Liver (tissue), 8 donors: ENCODE measurements at regions not wholly inside any gene's neighbourhood (a gene's known extent, or its start where the extent isn't known, plus 50 kb on each side); places are given as distances from the start of the nearest gene placed in this dataset.

Experiments
- DNase-seq: peaks from one replicate; pipeline ENCODE4 v3.0.0-alpha.2; 2017; ENCODE audit warnings: low spot score
- H3K27ac ChIP-seq, 2 donors: one replicate each; pipeline ENCODE4 v1.7.0; 2013; ENCODE audit warnings: inconsistent platforms in 2 of 2, low read length in 2 of 2, control low read depth in 1 of 2, low read depth in 1 of 2, mild to moderate bottlenecking in 1 of 2
- H3K27me3 ChIP-seq, 4 donors: one replicate each; pipeline versions ENCODE4 v1.6.1 to v1.7.0; 2013; ENCODE audit warnings: low read length in 3 of 4, inconsistent platforms in 1 of 4, mild to moderate bottlenecking in 1 of 4, moderate library complexity in 1 of 4; ENCODE audit not compliant: control insufficient read depth in 4 of 4, insufficient read depth in 4 of 4
- H3K36me3 ChIP-seq, 4 donors: one replicate each; pipeline versions ENCODE4 v1.6.1 to v1.7.0; 2013; ENCODE audit warnings: low read length in 3 of 4, mild to moderate bottlenecking in 3 of 4, low read depth in 1 of 4, moderate library complexity in 1 of 4; ENCODE audit not compliant: control insufficient read depth in 4 of 4, insufficient read depth in 3 of 4
- H3K4me1 ChIP-seq, 4 donors: one replicate each; pipeline versions ENCODE4 v1.6.1 to v1.7.0; 2013; ENCODE audit warnings: low read length in 3 of 4, mild to moderate bottlenecking in 3 of 4, moderate library complexity in 1 of 4; ENCODE audit not compliant: control insufficient read depth in 4 of 4, insufficient read depth in 4 of 4
- H3K4me3 ChIP-seq, 3 donors: one replicate each; pipeline versions ENCODE4 v1.6.1 to v1.7.0; 2013; ENCODE audit warnings: low read length in 3 of 3, control low read depth in 1 of 3, low read depth in 1 of 3, mild to moderate bottlenecking in 1 of 3
- H3K9ac ChIP-seq, 2 donors: one replicate each; pipeline ENCODE4 v1.7.0; 2013; ENCODE audit warnings: low read length in 2 of 2, mild to moderate bottlenecking in 2 of 2, moderate library complexity in 2 of 2, control low read depth in 1 of 2, low read depth in 1 of 2
- H3K9me3 ChIP-seq, 4 donors: one replicate each; pipeline versions ENCODE4 v1.6.1 to v1.7.0; 2013; ENCODE audit warnings: low read length in 3 of 4; ENCODE audit not compliant: control insufficient read depth in 4 of 4
- EGR1 ChIP-seq, 2 donors: IDR thresholded peaks; 2 replicates each; pipeline ENCODE4 v1.6.1; 2016 to 2018; ENCODE audit warnings: antibody characterized with exemption in 2 of 2, low read depth in 2 of 2
- FOXA1 ChIP-seq: IDR thresholded peaks from 2 replicates; pipeline ENCODE4 v1.6.1; 2016; ENCODE audit warnings: antibody characterized with exemption
- FOXA2 ChIP-seq: IDR thresholded peaks from 2 replicates; pipeline ENCODE4 v1.6.1; 2016; ENCODE audit warnings: antibody characterized with exemption
- GABPA ChIP-seq, 2 donors: IDR thresholded peaks in 1 of 2; conservative IDR thresholded peaks in 1 of 2; 2 replicates each; pipeline ENCODE4 v1.6.1; 2016; ENCODE audit warnings: antibody characterized with exemption in 2 of 2, mild to moderate bottlenecking in 1 of 2, moderate library complexity in 1 of 2
- HNF4A ChIP-seq, 2 donors: conservative IDR thresholded peaks; 2 replicates each; pipeline ENCODE4 v1.6.1; 2016; ENCODE audit warnings: antibody characterized with exemption in 2 of 2, mild to moderate bottlenecking in 2 of 2
- HNF4G ChIP-seq: IDR thresholded peaks from 2 replicates; pipeline ENCODE4 v1.6.1; 2016; ENCODE audit warnings: antibody characterized with exemption
- JUND ChIP-seq, 2 donors: IDR thresholded peaks; 2 replicates each; pipeline ENCODE4 v1.6.1; 2016; ENCODE audit warnings: antibody characterized with exemption in 2 of 2
- NR2F2 ChIP-seq: IDR thresholded peaks from 2 replicates; pipeline ENCODE4 v1.6.1; 2016; ENCODE audit warnings: antibody characterized with exemption
- RAD21 ChIP-seq, 2 donors: IDR thresholded peaks; 2 replicates each; pipeline ENCODE4 v1.6.1; 2016; ENCODE audit warnings: antibody characterized with exemption in 2 of 2, mild to moderate bottlenecking in 2 of 2
- RXRA ChIP-seq, 2 donors: IDR thresholded peaks; 2 replicates each; pipeline ENCODE4 v1.6.1; 2017 to 2018; ENCODE audit warnings: antibody characterized with exemption in 2 of 2, mild to moderate bottlenecking in 1 of 2
- TAF1 ChIP-seq: conservative IDR thresholded peaks from 2 replicates; pipeline ENCODE4 v1.6.1; 2016; ENCODE audit warnings: antibody characterized with exemption, mild to moderate bottlenecking
- YY1 ChIP-seq: IDR thresholded peaks from 2 replicates; pipeline ENCODE4 v1.6.1; 2016; ENCODE audit warnings: antibody characterized with exemption, mild to moderate bottlenecking
- WGBS: extraction: QIAGEN DNeasy Blood & Tissue Kit; methylation state at CpG from one replicate; pipeline ENCODE4 v1.1.7; 2013; 5-methylcytosine and 5-hydroxymethylcytosine counted together
- TF ChIP-seq, protein P1 (sequence below): IDR thresholded peaks from 2 replicates; pipeline ENCODE4 v1.6.1; 2016; ENCODE audit warnings: antibody characterized with exemption, mild to moderate bottlenecking
- TF ChIP-seq, protein P2 (sequence below): IDR thresholded peaks from 2 replicates; pipeline ENCODE4 v1.6.1; 2016; ENCODE audit warnings: antibody characterized with exemption
- TF ChIP-seq, protein P3 (sequence below): IDR thresholded peaks from 2 replicates; pipeline ENCODE4 v1.6.1; 2016; ENCODE audit warnings: antibody characterized with exemption
- TF ChIP-seq, protein P4 (sequence below): fragments of 150-350 bp; IDR thresholded peaks from 2 replicates; pipeline ENCODE4 v1.5.1; 2017; ENCODE audit warnings: improper control_type of control experiment, low read depth, low read length; ENCODE audit not compliant: missing input control
- TF ChIP-seq, protein P5 (sequence below): IDR thresholded peaks from 2 replicates; pipeline ENCODE4 v1.6.1; 2016; ENCODE audit warnings: antibody characterized with exemption
- donor health status: healthy.
- donor health status: healthy.
- donor health status: healthy.
- donor health status: healthy.
- donor health status: healthy.

DNA sequence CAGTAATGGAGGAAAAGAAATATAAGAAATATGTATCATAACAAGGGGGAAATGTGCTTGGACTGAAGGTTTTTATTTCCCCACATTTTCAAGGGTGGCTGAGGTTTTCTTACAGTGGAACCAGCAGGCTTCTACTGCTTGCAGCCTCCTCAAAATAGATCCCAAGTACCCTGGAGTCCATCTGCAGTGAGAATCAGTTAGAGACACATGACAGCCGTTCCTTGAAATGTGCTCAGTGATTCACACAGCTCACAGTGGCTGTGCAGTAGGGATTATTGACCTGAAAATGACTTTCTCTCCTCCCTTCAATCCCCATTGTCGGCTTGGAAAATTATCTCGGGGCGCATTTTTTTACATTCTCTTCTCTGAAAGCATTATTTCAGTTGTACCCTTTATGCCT lies 832.0 kb downstream of the TLR4 start:
- TF ChIP-seq RAD21 (IDR thresholded peaks at IDR 0.05) (no peak), HNF4G (no peak)
- Histone ChIP-seq H3K36me3 (no peaks in the 10 kb centered on the region), H3K9me3 (no peaks in the 10 kb centered on the region), H3K27me3 (no peaks in the 10 kb centered on the region), H3K4me3 (no peak overlapping the region), H3K4me1 (no peaks in the 10 kb centered on the region), H3K27ac (no peak overlapping the region), H3K9ac (no peak overlapping the region)
- no peak for DNase-seq
- WGBS: 60% methylated on average over 4 of the region's 4 CpGs

DNA sequence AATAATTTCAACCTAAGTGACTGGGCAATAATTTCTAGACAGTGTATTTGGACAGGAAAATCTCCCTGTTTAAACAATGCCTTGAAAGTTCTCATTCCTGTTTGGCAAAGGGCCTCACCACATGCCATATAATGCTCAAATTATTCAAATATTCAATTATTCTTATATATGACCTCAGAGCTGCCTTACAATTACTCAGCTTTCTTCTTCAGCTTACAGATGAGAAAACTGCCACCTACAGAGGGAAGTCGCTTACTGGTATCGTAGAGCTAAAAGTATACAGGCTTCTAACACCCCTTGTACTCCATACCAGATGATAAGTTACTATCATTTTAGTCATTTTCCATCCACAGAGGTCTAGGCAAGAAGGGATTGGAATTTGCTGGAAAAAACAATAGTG lies 830.3 kb downstream of the BRINP1 start:
- H3K36me3 ChIP-seq: no peaks in the 10 kb centered on the region
- no peak overlapping the region for H3K4me3 ChIP-seq
- no peak overlapping the region for H3K9ac ChIP-seq
- WGBS: 82% methylated on average over 2 of the region's 2 CpGs
- DNase-seq: no peak
- H3K27ac ChIP-seq: no peak overlapping the region
- H3K4me1 ChIP-seq: no peaks in the 10 kb centered on the region
- no peaks in the 10 kb centered on the region for H3K9me3 ChIP-seq
- TF ChIP-seq, protein P1, sequence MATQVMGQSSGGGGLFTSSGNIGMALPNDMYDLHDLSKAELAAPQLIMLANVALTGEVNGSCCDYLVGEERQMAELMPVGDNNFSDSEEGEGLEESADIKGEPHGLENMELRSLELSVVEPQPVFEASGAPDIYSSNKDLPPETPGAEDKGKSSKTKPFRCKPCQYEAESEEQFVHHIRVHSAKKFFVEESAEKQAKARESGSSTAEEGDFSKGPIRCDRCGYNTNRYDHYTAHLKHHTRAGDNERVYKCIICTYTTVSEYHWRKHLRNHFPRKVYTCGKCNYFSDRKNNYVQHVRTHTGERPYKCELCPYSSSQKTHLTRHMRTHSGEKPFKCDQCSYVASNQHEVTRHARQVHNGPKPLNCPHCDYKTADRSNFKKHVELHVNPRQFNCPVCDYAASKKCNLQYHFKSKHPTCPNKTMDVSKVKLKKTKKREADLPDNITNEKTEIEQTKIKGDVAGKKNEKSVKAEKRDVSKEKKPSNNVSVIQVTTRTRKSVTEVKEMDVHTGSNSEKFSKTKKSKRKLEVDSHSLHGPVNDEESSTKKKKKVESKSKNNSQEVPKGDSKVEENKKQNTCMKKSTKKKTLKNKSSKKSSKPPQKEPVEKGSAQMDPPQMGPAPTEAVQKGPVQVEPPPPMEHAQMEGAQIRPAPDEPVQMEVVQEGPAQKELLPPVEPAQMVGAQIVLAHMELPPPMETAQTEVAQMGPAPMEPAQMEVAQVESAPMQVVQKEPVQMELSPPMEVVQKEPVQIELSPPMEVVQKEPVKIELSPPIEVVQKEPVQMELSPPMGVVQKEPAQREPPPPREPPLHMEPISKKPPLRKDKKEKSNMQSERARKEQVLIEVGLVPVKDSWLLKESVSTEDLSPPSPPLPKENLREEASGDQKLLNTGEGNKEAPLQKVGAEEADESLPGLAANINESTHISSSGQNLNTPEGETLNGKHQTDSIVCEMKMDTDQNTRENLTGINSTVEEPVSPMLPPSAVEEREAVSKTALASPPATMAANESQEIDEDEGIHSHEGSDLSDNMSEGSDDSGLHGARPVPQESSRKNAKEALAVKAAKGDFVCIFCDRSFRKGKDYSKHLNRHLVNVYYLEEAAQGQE: no peak
- TF ChIP-seq NR2F2 (no peak), RAD21 (IDR thresholded peaks at IDR 0.05) (no peak)
- TF ChIP-seq, protein P2, sequence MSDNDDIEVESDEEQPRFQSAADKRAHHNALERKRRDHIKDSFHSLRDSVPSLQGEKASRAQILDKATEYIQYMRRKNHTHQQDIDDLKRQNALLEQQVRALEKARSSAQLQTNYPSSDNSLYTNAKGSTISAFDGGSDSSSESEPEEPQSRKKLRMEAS: no peak
- no peaks in the 10 kb centered on the region for H3K27me3 ChIP-seq

DNA sequence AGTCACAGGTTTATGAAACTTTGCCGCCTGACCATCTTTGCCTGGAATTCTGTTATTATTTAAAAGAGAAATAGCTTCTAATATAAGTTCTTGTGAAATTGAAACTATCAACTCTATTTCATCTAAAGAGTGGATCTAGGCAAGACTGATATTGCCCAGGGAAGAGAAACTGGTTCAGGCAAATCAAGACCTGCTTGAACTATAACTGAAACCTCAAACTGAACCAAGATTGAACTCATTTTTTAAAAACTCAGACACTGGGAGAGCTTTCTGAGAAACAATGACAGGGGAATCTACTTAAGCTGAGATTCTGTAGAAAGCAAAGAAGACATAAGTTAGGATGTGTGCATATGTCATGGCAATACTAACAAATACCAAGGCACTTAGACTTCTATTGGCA lies 815.8 kb downstream of the BRINP1 start:
- WGBS: 92% methylated on average over 1 of the region's 1 CpG
- TF ChIP-seq, protein P2: no peak
- TF ChIP-seq YY1 (no peak), RXRA (IDR thresholded peaks at IDR 0.05) (no peak), RAD21 (IDR thresholded peaks at IDR 0.05) (no peak), FOXA1 (no peak), NR2F2 (no peak), GABPA (IDR thresholded peaks at IDR 0.05 in 1 of 2, conservative IDR thresholded peaks at IDR 0.05 in 1 of 2) (no peak), HNF4G (no peak), FOXA2 (no peak), EGR1 (IDR thresholded peaks at IDR 0.05; ENCODE audit: low read depth in 2 of 2) (no peak), TAF1 (no peak), HNF4A (conservative IDR thresholded peaks at IDR 0.05) (no peak), JUND (IDR thresholded peaks at IDR 0.05) (no peak)
- TF ChIP-seq, protein P3, sequence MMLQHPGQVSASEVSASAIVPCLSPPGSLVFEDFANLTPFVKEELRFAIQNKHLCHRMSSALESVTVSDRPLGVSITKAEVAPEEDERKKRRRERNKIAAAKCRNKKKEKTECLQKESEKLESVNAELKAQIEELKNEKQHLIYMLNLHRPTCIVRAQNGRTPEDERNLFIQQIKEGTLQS: no peak
- TF ChIP-seq, protein P1: no peak
- TF ChIP-seq, protein P4, sequence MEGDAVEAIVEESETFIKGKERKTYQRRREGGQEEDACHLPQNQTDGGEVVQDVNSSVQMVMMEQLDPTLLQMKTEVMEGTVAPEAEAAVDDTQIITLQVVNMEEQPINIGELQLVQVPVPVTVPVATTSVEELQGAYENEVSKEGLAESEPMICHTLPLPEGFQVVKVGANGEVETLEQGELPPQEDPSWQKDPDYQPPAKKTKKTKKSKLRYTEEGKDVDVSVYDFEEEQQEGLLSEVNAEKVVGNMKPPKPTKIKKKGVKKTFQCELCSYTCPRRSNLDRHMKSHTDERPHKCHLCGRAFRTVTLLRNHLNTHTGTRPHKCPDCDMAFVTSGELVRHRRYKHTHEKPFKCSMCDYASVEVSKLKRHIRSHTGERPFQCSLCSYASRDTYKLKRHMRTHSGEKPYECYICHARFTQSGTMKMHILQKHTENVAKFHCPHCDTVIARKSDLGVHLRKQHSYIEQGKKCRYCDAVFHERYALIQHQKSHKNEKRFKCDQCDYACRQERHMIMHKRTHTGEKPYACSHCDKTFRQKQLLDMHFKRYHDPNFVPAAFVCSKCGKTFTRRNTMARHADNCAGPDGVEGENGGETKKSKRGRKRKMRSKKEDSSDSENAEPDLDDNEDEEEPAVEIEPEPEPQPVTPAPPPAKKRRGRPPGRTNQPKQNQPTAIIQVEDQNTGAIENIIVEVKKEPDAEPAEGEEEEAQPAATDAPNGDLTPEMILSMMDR: no peak
- TF ChIP-seq, protein P5, sequence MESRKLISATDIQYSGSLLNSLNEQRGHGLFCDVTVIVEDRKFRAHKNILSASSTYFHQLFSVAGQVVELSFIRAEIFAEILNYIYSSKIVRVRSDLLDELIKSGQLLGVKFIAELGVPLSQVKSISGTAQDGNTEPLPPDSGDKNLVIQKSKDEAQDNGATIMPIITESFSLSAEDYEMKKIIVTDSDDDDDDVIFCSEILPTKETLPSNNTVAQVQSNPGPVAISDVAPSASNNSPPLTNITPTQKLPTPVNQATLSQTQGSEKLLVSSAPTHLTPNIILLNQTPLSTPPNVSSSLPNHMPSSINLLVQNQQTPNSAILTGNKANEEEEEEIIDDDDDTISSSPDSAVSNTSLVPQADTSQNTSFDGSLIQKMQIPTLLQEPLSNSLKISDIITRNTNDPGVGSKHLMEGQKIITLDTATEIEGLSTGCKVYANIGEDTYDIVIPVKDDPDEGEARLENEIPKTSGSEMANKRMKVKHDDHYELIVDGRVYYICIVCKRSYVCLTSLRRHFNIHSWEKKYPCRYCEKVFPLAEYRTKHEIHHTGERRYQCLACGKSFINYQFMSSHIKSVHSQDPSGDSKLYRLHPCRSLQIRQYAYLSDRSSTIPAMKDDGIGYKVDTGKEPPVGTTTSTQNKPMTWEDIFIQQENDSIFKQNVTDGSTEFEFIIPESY: no peak
- no peak for DNase-seq
- Histone ChIP-seq H3K4me1 (no peaks in the 10 kb centered on the region), H3K27me3 (peaks cover 0 to 4% (median 0%) of the 10 kb centered on the region in 4 donors), H3K4me3 (no peak overlapping the region), H3K36me3 (no peaks in the 10 kb centered on the region), H3K9ac (no peak overlapping the region), H3K9me3 (peaks cover 0 to 5% (median 0%) of the 10 kb centered on the region in 4 donors), H3K27ac (no peak overlapping the region)
